Lower leg skin (tissue), 3 donors: ENCODE measurements at regions not wholly inside any gene's neighbourhood (a gene's known extent, or its start where the extent isn't known, plus 50 kb on each side); places are given as distances from the start of the nearest gene placed in this dataset.

ENCODE experiments used
- CTCF ChIP-seq, 3 donors: fragments of 450-650 bp; IDR thresholded peaks; one replicate each; pipeline ENCODE4 v1.5.1; 2016; ENCODE audit warnings: antibody characterized with exemption in 3 of 3, mild to moderate bottlenecking in 3 of 3, moderate library complexity in 2 of 3
- POLR2A ChIP-seq, 2 donors: fragments of 450-650 bp; IDR thresholded peaks; one replicate each; pipeline ENCODE4 v1.6.1; 2016 to 2017; ENCODE audit warnings: antibody characterized with exemption in 2 of 2, mild to moderate bottlenecking in 1 of 2, moderate library complexity in 1 of 2

- TF ChIP-seq CTCF (IDR thresholded peaks at IDR 0.05) (no peak), POLR2A (IDR thresholded peaks at IDR 0.05) (no peak)
Observed at GRCh38 chr4:114264452-114264851, 285.0 kb upstream of the ARSJ start.
